Memory B cell (primary cell): ENCODE measurements at regions not wholly inside any gene's neighbourhood (a gene's known extent, or its start where the extent isn't known, plus 50 kb on each side); places are given as distances from the start of the nearest gene placed in this dataset.

Experiments used
- ATAC-seq: fragments of 150-1000 bp; cut with Tn5 transposase; 2 replicates; pipeline ENCODE4 v1.10.0; 2021; ENCODE audit warnings: low read depth, mild to moderate bottlenecking, moderate library complexity
- DNase-seq, 2 donors: peaks; one replicate each; pipeline ENCODE4 v3.0.0; 2022; ENCODE audit warnings: low spot score in 2 of 2
- H3K27ac Mint-ChIP-seq: one replicate; pipeline ENCODE4 v1.8.0; 2022; ENCODE audit warnings: mild to moderate bottlenecking, moderate library complexity, mixed read lengths
- H3K27me3 Mint-ChIP-seq: one replicate; pipeline ENCODE4 v1.8.0; 2022; ENCODE audit warnings: mixed read lengths
- H3K36me3 Mint-ChIP-seq: one replicate; pipeline ENCODE4 v1.8.0; 2022; ENCODE audit warnings: mild to moderate bottlenecking, mixed read lengths
- H3K4me1 Mint-ChIP-seq: one replicate; pipeline ENCODE4 v1.8.0; 2022; ENCODE audit warnings: mixed read lengths
- H3K4me3 Mint-ChIP-seq: one replicate; pipeline ENCODE4 v1.8.0; 2022; ENCODE audit warnings: mild to moderate bottlenecking, moderate library complexity, mixed read lengths
- H3K9me3 Mint-ChIP-seq: one replicate; pipeline ENCODE4 v1.8.0; 2022; ENCODE audit warnings: mixed read lengths

DNA sequence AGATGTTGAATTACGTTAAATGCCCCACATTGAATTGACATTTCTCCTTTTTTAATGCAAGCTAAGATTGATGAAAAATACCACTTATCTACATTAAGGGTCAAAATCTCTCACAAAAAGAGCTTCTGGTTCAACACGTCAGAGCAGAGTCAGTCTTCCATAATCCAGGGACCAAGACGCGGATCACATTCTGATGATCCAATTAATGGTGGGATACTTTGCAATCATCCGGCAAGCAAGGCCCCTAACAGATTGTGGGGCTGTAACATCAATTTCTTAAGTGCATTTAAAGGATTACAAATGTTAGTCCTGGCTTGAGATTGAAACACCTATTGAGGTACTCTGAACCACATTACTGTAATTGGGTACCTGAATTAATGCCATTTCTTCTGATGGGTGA is 120.2 kb upstream of the ESRRG start:
- Mint-ChIP-seq H3K36me3 (no peaks in the 10 kb centered on the region), H3K27ac (no peak overlapping the region), H3K4me1 (no peaks in the 10 kb centered on the region), H3K9me3 (peaks cover 2% of the 10 kb centered on the region), H3K27me3 (no peaks in the 10 kb centered on the region), H3K4me3 (no peak overlapping the region)
- DNase-seq (no peak), ATAC-seq (no peak)

DNA sequence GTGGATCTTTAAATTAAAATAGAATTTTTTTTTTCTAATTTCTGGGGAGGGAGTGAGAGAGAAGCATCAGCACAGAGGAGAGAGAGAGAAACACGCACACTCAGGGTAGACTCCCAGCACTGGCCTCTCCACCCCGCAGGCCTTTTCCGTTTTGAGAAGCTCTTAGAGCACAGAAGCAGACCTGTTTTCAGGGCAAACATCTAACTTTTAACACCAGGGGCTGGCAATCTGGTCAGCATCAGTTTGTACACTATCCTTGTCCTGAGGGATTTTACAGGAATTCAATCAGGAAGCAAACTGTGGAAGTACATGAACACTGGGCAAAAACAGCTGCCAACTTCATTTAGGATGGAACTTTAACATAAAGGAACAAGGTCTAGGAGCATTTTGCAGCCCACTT is 117.9 kb upstream of the ESRRG start:
- Mint-ChIP-seq H3K9me3 (peaks cover 2% of the 10 kb centered on the region), H3K27me3 (no peaks in the 10 kb centered on the region), H3K36me3 (no peaks in the 10 kb centered on the region), H3K4me3 (no peak overlapping the region), H3K4me1 (no peaks in the 10 kb centered on the region), H3K27ac (no peak overlapping the region)
- no peak for ATAC-seq
- DNase-seq: no peak

DNA sequence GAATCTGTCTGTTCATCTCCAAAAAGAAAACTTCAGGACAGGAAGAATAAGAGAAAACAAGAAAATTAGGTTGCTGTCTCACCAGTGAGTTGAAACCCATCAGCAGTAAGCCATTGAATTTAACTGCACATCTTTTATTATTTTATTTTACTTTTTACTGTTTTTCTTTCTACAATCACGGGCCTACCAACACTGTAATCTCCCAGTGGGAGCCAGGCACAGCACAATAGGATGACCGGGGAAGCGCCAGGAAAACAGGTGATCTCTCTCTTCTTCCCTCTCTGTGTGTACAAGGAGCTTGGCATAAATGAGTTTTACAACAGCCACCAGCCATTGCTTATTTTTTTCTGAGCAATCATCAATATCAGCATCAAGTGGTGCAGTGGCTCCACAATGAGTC is 113.1 kb upstream of the ESRRG start:
- Mint-ChIP-seq H3K9me3 (peaks cover 2% of the 10 kb centered on the region), H3K36me3 (no peaks in the 10 kb centered on the region), H3K4me1 (no peaks in the 10 kb centered on the region), H3K27me3 (no peaks in the 10 kb centered on the region), H3K4me3 (no peak overlapping the region), H3K27ac (no peak overlapping the region)
- DNase-seq (no peak), ATAC-seq (no peak)

DNA sequence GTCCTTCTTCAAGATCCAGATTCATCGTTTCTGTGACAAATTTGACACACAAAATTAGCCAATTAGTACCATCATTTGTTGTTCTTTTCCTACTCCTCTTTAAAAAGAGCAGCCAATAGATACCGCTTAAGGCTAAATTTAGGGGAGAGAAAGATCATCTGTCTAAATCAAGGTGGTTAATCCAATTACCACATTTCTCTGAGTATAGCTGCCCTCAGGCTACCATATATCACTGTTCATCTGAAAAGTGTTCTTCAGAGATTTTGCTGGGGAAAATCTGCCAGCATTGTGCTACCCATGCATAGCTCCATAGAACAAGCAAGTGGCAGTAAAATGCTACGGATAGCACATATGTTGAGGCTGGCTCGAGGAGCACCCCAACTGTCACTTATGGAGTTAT is 110.3 kb upstream of the ESRRG start:
- H3K27ac Mint-ChIP-seq: no peak overlapping the region
- DNase-seq (no peak), ATAC-seq (no peak)
- no peaks in the 10 kb centered on the region for H3K4me1 Mint-ChIP-seq
- no peaks in the 10 kb centered on the region for H3K36me3 Mint-ChIP-seq
- H3K4me3 Mint-ChIP-seq: no peak overlapping the region
- no peaks in the 10 kb centered on the region for H3K27me3 Mint-ChIP-seq
- H3K9me3 Mint-ChIP-seq: peaks cover 2% of the 10 kb centered on the region

DNA sequence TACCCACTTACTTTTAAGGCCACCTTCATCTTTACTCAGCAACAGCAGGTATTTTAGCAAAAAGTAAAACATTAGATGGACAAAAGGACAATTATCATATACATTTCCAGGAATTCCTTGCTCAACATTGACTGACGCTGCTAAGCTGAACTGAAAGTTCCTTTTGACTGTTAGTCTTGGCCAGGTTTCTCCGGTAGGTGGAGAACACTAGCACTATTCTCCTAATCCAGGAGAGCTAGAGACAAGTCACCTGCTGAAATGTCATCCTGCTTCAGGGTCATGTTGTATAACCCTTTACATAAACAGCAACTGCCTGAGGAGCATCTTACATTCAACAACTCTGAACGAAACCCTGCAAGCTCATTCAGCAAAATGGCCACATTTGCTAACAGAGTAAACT is 109.0 kb upstream of the ESRRG start:
- Mint-ChIP-seq H3K27me3 (no peaks in the 10 kb centered on the region), H3K27ac (no peak overlapping the region), H3K4me1 (no peaks in the 10 kb centered on the region), H3K36me3 (no peaks in the 10 kb centered on the region), H3K9me3 (peaks cover 2% of the 10 kb centered on the region), H3K4me3 (no peak overlapping the region)
- DNase-seq: no peak
- no peak for ATAC-seq

DNA sequence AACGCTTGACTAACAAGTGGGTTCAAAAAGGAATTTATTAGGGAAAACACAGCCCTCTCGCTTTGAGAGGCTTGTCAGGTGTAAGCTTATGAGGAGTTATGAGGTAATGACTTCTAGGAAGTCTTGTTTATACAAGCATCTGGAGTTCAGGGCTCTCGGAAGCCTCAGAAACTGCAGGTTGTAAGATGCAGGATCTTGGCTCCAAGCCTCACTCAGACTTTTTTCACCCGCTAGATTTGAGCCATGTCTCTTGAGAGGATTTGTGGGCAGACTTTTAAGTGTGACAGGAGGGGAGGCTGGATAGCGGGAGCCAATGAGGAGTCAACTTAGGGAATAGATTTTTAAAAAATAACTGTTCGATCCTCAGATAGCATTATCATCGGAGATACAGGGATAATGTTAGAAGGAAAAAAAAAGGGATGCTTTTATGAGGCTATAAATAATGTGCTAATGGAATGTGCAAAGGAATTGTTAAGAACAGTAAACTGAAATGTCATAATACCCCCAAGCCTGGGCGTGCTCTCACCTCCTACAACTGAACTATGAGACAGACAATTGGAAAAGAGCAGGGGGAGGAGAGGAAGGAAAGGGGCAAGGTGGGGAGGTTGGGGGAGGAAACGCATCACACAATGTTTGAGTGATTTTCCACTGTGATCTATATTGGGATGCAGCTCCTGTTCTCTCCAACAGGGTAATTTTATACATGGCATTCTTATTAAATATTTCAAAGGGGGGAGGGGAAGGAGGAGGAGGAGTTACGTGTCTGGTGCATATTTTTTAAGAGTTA is 107.4 kb upstream of the ESRRG start:
- no peaks in the 10 kb centered on the region for H3K36me3 Mint-ChIP-seq
- H3K4me3 Mint-ChIP-seq: no peak overlapping the region
- DNase-seq (no peak), ATAC-seq (no peak)
- H3K27me3 Mint-ChIP-seq: no peaks in the 10 kb centered on the region
- no peaks in the 10 kb centered on the region for H3K4me1 Mint-ChIP-seq
- no peak overlapping the region for H3K27ac Mint-ChIP-seq
- H3K9me3 Mint-ChIP-seq: peaks cover 2% of the 10 kb centered on the region

DNA sequence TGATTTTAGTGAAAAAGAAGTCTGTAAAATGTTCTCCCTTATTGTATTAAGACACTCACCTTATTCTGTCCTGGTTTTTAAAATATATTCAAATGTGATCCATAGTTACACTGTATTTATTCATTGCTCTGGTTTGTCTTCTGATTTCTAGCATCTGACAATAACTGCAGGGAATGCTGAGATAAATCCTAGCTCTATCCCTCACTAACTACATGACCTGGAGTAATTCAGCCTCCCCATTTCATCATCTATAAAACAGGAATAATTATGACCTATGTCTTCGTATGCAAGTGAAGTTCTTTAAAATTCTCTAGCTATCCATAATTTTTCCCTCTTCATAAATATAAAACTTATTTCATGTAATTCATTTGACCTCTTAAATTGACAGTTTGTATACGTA is 104.0 kb upstream of the ESRRG start:
- Mint-ChIP-seq H3K27ac (no peak overlapping the region), H3K9me3 (no peaks in the 10 kb centered on the region), H3K27me3 (no peaks in the 10 kb centered on the region), H3K4me1 (no peaks in the 10 kb centered on the region), H3K36me3 (no peaks in the 10 kb centered on the region), H3K4me3 (no peak overlapping the region)
- DNase-seq: no peak
- no peak for ATAC-seq

DNA sequence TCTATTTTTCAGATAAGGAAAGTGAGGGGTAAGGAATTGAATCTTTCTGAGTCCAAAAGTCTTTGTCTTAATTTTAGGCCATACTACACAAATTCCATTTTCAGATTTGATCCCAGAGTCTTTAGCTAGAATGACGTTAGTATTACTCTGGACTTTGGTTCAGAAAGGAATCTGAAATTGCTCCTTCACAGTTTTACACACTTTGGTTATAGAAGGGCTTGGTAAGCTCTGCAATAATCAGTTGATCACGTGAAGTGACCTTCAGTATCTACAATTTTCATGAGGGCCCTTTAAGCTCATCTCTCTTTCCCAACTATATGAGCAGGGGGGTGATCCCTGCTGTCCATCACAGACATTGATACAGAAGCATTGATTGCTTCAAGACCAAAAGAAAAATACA is 103.4 kb upstream of the ESRRG start:
- Mint-ChIP-seq H3K4me3 (no peak overlapping the region), H3K9me3 (no peaks in the 10 kb centered on the region), H3K4me1 (no peaks in the 10 kb centered on the region), H3K36me3 (no peaks in the 10 kb centered on the region), H3K27me3 (no peaks in the 10 kb centered on the region), H3K27ac (no peak overlapping the region)
- DNase-seq (no peak), ATAC-seq (no peak)

DNA sequence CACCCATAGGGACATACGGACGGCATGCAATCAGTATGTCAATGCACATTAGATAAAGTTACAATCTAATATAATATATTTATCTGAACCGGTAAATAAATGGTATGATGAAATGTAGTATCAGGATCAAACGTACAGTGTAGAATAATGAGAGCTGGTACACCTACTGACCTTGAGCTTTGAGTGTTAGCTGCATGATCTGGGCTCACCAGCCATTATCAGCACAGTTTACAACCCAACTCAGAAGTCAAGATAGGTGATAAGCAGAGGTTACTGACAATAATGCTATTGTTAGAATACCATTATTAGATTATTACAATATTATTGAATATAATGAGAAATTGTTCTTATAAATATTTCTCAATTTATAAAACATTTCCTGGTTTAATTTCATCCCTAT is 103.0 kb upstream of the ESRRG start:
- no peak overlapping the region for H3K4me3 Mint-ChIP-seq
- H3K4me1 Mint-ChIP-seq: no peaks in the 10 kb centered on the region
- no peak overlapping the region for H3K27ac Mint-ChIP-seq
- no peaks in the 10 kb centered on the region for H3K9me3 Mint-ChIP-seq
- DNase-seq (no peak), ATAC-seq (no peak)
- no peaks in the 10 kb centered on the region for H3K36me3 Mint-ChIP-seq
- no peaks in the 10 kb centered on the region for H3K27me3 Mint-ChIP-seq

DNA sequence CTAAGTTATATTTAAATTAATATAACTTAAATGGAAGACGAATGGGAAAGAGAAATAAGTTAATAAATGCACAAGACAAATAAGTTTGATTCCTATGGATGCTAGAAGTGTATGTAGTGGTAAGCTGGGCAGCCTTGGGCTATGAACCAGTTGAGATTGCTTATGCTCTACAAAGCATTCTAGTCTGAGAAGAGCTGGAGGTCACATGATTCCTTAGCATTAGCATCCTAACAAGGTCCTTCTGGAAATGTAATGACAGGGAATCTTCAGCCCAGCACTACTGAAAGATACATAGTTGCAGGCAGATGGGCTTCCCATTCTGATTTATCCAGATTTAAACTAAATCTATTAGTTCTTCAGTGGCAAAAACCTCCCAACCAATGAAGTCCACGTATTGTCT is 102.3 kb upstream of the ESRRG start:
- no peak overlapping the region for H3K4me3 Mint-ChIP-seq
- DNase-seq: no peak
- H3K36me3 Mint-ChIP-seq: no peaks in the 10 kb centered on the region
- no peak for ATAC-seq
- H3K27ac Mint-ChIP-seq: no peak overlapping the region
- H3K9me3 Mint-ChIP-seq: no peaks in the 10 kb centered on the region
- H3K4me1 Mint-ChIP-seq: no peaks in the 10 kb centered on the region
- no peaks in the 10 kb centered on the region for H3K27me3 Mint-ChIP-seq

DNA sequence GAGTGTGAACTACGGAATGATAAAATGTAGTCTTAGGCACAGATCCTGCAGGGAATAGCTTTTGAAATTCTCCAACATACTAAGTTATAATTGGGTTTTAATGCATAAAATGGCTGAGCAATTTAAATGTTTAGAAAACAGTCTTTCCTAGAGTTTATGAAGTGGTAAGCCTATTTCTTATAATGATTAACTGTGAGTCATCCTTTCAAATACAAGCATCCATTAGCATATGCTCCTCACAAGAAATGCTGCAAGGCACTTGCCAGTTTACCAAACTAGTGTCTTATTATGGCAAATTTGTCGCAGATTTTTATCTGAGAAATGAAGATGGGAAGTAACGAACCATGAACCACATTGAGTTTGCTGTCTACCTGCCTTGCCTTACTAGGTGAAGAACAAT is 101.3 kb upstream of the ESRRG start:
- Mint-ChIP-seq H3K36me3 (no peaks in the 10 kb centered on the region), H3K9me3 (no peaks in the 10 kb centered on the region), H3K27ac (no peak overlapping the region), H3K4me3 (no peak overlapping the region), H3K27me3 (no peaks in the 10 kb centered on the region), H3K4me1 (no peaks in the 10 kb centered on the region)
- DNase-seq (no peak), ATAC-seq (no peak)

DNA sequence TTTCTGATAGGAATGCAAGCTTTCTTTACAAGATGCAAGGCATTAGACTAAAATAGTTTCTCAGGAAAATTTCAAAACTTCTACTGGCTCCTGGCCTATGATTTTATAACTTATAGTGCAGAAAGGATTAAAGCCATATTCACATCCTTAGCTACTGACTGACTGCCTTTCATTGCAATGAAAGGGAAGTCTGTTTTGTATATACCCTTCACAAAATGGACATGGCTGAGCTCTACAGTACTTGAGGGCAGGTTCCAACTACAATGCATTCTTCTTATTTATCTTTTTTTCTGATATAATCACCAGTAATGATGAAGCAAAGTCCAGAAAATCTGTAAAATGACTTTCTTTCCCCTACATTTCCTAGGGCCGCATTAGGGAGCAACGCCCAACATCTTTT is 100.5 kb upstream of the ESRRG start:
- Mint-ChIP-seq H3K9me3 (no peaks in the 10 kb centered on the region), H3K27ac (no peak overlapping the region), H3K36me3 (no peaks in the 10 kb centered on the region), H3K4me3 (no peak overlapping the region), H3K4me1 (no peaks in the 10 kb centered on the region), H3K27me3 (no peaks in the 10 kb centered on the region)
- ATAC-seq (no peak), DNase-seq (no peak)

DNA sequence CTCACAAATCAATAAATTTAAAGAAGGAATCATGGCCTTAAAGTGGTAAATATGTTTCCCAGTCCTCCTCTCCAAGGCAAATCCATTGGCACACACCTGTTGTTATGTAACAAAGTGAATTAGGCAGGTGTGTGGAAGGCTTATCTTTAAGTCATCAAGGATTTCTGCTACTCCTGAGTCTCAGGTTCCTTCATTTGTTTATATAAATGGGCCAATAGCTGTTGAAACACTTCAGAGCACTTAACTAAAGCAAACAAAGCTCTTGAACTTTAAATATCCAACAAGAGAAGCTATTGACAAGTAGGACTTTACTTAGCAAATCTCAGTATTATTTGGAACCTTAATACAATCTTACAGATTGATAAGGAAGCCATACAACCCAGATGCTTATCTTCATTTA is 99.3 kb upstream of the ESRRG start:
- H3K4me1 Mint-ChIP-seq: no peaks in the 10 kb centered on the region
- no peaks in the 10 kb centered on the region for H3K36me3 Mint-ChIP-seq
- no peak overlapping the region for H3K4me3 Mint-ChIP-seq
- no peak overlapping the region for H3K27ac Mint-ChIP-seq
- no peaks in the 10 kb centered on the region for H3K9me3 Mint-ChIP-seq
- DNase-seq: no peak
- ATAC-seq: no peak
- no peaks in the 10 kb centered on the region for H3K27me3 Mint-ChIP-seq

DNA sequence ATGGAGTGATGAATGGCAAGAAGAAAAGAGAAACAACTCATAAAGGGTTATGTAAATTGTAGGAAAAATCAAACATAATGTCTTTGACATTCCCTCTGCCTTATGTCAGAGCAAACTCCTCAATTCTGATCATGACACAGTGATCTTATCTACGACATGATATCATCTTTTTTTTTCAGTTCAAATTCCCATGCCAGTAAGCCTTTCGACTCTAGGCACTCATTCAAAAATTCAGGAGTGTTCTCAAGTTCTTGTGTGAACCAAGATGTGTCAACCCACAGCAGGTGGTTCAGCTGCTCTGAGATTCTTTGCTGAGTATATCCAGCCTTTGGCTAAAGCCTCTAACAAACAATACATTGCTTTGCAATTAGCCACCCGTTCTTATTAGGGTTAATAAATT is 97.1 kb upstream of the ESRRG start:
- no peak for ATAC-seq
- Mint-ChIP-seq H3K27ac (no peak overlapping the region), H3K4me3 (no peak overlapping the region), H3K36me3 (no peaks in the 10 kb centered on the region), H3K9me3 (no peaks in the 10 kb centered on the region), H3K4me1 (no peaks in the 10 kb centered on the region), H3K27me3 (no peaks in the 10 kb centered on the region)
- DNase-seq: no peak

DNA sequence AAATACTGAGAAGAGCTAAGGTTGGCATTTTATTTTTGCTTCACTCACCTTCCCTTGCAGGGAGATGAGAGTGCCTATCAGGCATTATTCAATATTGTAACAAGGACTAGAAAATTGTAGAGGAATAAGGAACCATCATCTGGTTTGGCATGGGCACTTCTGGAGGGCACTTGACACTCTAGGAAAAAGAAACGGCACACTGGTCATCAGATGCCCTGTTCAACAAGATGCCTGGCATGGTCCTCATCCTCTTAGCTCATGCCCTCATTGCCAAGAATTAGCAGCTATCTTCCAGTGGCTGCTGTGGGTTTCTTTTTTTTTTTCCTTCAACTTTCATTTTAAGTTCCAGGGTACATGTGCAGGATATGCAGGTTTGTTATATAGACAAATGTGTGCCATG is 95.1 kb upstream of the ESRRG start:
- Mint-ChIP-seq H3K4me1 (no peaks in the 10 kb centered on the region), H3K36me3 (no peaks in the 10 kb centered on the region), H3K4me3 (no peak overlapping the region), H3K27ac (no peak overlapping the region), H3K27me3 (no peaks in the 10 kb centered on the region), H3K9me3 (no peaks in the 10 kb centered on the region)
- ATAC-seq (no peak), DNase-seq (no peak)
